ENCODE measurements at regions not wholly inside any gene's neighbourhood (a gene's known extent, or its start where the extent isn't known, plus 50 kb on each side); places are given as distances from the start of the nearest gene placed in this dataset.
A peak's percentile ranks its signal among the peaks of the same experiment; 100 is the strongest.
"Not testable (repeated sequence)": the region's sequence is repeated elsewhere in the genome, so short reads cannot be mapped to it uniquely, and the experiment has no call there.

GRCh38 chr7:89401099-89401498 lies 605.6 kb upstream of the TEX47 start:
- DNase-seq (ENCODE audit: low read depth): no peak

- DNase-seq (ENCODE audit: low read depth): no peak
These were observed 606.2 kb upstream of the TEX47 start for GRCh38 chr7:89401690-89402089.

GRCh38 chr7:89451911-89452310 lies 656.4 kb upstream of the TEX47 start:
- DNase-seq (ENCODE audit: low read depth): no peak

- DNase-seq (ENCODE audit: low read depth): no peak
These were observed 661.0 kb upstream of the TEX47 start for GRCh38 chr7:89456556-89456955.

DNA sequence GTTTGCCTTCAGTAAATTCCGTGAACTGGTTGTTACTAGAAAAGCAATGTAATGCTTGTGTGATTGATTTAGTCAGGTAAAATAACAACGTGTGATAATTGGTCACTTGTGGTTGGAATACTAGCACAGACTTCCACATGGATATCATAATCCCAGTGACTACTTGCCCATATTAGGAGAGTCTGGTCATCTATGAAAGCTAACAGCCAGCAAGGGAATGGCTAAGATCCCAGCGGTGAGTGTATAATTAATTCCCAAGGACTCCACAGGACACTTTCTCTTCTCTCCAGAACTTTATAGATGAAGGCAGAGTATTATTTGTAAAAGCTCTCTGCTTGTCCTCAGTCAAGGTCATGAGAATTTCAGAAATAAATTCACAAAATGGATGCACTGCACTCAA lies 662.6 kb upstream of the TEX47 start:
- DNase-seq (ENCODE audit: low read depth): no peak

DNA sequence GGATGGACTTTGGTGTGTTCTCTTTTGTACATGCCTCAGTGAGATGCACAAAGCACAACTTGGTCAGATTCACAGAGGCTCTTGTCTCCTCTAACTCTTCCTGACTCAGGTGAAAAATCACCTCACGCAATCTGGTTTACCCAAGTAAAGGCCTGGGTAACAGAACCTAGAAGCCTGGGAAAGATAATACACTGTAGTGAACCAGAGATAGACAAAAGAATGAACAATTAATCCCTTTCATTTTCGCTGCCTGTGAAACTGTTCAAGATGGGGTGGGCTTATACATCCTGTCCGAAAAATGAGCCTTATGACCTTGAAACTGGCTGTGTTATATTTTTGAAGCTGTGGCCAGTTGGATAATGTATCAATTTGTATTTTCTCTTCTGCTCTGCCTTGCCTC lies 678.9 kb upstream of the TEX47 start:
- DNase-seq (ENCODE audit: low read depth): no peak

GRCh38 chr7:89477991-89478390 lies 676.3 kb upstream of the STEAP1 start:
- no peak for DNase-seq (ENCODE audit: low read depth)

DNA sequence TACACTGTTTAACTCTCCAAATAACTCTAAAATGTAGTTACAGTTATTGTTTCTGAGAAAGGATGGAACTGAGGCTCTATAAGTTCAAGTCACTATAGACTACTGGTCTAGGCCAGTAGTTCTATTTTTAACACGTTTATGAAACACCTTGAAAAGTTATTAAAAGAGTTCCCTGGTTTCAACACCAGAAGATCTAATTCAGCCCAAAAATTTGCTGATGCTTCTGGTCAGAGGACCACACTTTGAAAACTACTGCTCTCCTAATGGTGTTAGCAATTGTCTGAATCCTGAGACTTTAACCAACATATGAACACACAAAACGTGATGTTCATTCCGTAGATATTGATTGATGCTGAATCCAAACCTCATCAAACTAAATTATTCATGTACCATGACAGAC lies 658.6 kb upstream of the STEAP1 start:
- no peak for DNase-seq (ENCODE audit: low read depth)

DNA sequence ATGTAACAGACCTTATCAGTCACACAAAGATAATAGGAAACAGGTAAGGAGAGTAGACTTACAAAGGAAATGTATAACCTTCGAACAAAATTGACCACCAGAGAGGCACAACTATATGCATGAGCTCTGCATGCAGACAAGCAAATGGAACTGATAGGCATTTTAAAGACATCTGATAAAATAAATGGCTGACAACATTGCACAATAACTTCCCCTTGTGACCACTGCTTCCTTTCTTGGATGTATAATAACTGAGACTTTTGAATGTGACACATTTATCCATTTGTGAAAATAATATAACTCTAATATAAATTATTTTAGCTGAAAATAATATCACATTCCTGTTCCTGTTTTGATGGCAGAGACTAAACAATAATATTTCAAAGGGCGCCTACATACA lies 654.2 kb upstream of the STEAP1 start:
- no peak for DNase-seq (ENCODE audit: low read depth)

DNA sequence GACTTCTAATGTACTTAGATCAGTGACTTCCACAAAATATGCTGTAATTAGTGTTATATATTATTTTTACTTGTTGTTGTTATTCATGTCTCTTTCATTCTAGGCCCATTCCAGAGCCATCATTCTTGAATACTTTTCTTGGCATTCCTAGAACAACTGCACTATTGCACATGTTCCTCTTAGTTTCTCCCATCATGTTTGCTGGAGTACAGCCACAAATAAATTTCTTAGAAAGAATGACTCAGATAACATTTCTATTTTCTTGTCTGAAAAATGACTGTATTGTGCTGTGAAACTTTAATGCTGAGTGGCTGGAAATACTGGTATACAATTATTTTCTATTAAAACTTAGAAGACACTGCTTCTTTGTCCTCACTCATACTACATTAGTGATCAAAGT lies 651.0 kb upstream of the STEAP1 start:
- DNase-seq (ENCODE audit: low read depth): no peak

GRCh38 chr7:89507034-89507433 lies 647.2 kb upstream of the STEAP1 start:
- DNase-seq (ENCODE audit: low read depth): no peak

DNA sequence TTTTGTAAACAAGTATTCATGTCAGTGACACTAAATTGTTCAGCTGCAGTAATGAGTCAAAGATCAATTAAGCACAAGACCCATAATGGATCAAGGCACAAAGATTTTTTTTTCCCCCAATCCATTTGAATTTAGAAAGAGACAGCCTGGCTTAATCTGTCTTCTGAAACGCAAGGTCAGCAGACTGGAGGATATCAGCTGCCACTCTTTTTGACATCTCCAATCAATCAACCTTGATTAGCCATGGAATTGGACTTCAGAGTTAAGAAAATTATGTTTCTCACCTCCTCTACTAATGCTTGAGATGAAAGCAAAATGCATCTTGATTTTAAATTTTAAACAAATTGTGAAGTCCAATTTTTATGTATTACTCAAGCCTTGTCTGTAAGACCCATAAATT lies 642.4 kb upstream of the STEAP1 start:
- no peak for DNase-seq (ENCODE audit: low read depth)

- no peak for DNase-seq (ENCODE audit: low read depth)
These were observed 639.3 kb upstream of the STEAP1 start for GRCh38 chr7:89514970-89515369.

DNA sequence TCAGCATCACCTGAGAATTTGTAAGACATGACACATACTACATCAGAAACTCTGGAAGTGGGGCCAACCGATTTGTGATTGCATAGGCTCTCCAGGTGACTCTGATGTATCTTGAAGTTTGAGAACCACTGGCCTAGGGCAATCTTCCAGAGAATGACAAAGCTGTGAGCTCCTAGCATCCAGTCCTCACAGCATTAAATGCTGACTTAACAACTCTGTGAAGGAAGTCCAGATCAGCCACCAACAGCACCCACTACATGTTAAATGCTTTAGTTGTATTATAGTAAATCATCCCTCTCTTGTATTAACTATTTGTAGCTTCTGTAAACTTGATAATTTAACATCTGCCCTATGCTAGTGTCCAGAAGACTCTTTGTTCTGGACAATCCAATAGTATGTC lies 636.5 kb upstream of the STEAP1 start:
- DNase-seq (ENCODE audit: low read depth): no peak

DNA sequence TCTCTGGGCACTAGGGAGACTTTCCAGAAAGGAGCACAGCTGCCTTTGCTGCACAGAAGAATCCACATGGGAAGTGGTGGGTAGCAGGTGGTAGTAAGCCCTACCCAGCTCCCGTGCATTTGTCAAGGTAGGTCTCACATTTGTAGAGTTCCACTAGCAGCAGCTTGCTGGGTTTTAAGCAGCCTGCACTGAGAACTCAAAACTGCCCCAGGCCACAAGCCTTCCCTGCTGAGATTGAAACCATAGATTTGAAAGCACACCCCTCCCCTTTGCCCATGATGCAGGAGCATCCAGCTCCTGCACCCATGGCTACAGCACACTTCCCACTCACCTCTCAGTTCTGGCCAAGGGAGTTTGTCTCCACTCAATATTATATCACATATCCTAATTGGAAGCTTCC lies 604.5 kb upstream of the STEAP1 start:
- DNase-seq (ENCODE audit: low read depth): no peak

- no peak for DNase-seq (ENCODE audit: low read depth)
These were observed 600.1 kb upstream of the STEAP1 start for GRCh38 chr7:89554209-89554608.

- no peak for DNase-seq (ENCODE audit: low read depth)
These were observed 594.7 kb upstream of the STEAP1 start for GRCh38 chr7:89559596-89559995.

DNA sequence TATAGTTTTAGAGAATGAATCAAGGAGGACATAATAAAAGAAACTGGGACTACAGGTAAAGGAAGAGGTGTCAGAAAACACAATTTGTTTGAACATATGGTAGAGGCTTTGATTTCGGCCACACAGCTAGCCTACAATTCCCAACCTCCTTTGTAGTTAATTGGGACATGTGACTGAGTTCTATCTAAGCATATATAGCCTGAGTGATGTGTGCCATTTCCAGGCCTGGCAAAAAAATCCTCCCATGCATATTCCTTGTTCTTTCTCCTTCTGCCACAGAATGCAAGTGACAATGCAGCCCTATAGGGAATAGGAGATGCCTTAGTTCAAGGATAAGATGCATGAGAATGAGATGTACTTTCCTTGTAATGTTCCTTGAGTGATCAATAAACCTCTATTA lies 590.7 kb upstream of the STEAP1 start:
- DNase-seq (ENCODE audit: low read depth): no peak

DNA sequence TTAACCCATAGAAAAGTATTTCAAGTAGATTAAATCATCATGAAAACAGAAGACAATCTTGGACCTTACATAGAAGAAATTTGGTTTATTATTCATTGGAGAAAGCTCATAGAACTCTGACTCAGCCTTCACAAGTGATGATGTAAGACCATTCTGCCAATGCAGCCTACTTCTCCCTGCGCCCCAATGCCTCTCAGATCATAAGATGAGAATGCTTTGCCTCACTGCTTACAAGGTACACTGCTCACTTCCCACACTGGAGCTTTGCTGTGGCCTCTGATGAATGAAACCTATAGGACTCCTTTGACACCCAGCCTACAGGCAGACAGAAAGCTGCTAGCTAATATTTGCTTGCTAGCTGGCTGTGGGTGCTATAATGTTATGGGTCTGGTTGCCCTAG lies 569.4 kb upstream of the STEAP1 start:
- no peak for DNase-seq (ENCODE audit: low read depth)

GRCh38 chr7:89593125-89593524 lies 561.1 kb upstream of the STEAP1 start:
- no peak for DNase-seq (ENCODE audit: low read depth)

- no peak for DNase-seq (ENCODE audit: low read depth)
These were observed 551.3 kb upstream of the STEAP1 start for GRCh38 chr7:89602984-89603383.

GRCh38 chr7:89605362-89605761 lies 548.9 kb upstream of the STEAP1 start:
- DNase-seq (ENCODE audit: low read depth): no peak

GRCh38 chr7:89606511-89606910 lies 547.8 kb upstream of the STEAP1 start:
- no peak for DNase-seq (ENCODE audit: low read depth)

GRCh38 chr7:89607792-89608191 lies 546.5 kb upstream of the STEAP1 start:
- peak; percentile 3 for DNase-seq (ENCODE audit: low read depth)

DNA sequence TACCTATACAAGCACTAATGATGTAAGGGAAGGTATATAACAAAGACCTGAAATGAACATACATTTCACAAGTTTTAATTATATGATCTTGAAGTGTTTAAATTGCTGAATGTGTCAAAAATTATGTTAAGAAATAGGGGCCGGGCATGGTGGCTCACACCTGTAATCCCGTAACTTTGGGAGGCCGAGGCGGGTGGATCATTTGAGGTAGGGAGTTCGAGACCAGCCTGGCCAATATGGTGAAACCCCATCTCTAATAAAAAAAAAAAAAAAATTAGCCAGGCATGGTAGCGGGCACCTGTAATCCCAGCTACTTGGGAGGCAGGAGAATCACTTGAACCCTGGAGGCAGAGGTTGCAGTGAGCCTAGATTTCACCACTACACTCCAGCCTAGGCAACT lies 537.4 kb upstream of the STEAP1 start:
- DNase-seq (ENCODE audit: low read depth): not testable (repeated sequence)
